Spleen (tissue), 7 donors: ENCODE measurements at regions not wholly inside any gene's neighbourhood (a gene's known extent, or its start where the extent isn't known, plus 50 kb on each side); places are given as distances from the start of the nearest gene placed in this dataset.

Source experiments
- CTCF ChIP-seq, 11 experiments: fragments of 200-600 bp in 7 of 11; fragments of 450-650 bp in 4 of 11; sonication (generic) in 4 of 11; IDR thresholded peaks in 8 of 11; conservative IDR thresholded peaks in 3 of 11; 1 replicate in 7 of 11; 2 replicates in 4 of 11; pipeline versions ENCODE4 v1.4.0 to v1.8.0; 2016 to 2021; ENCODE audit warnings: antibody characterized with exemption in 11 of 11, inconsistent platforms in 4 of 11, mild to moderate bottlenecking in 1 of 11
- POLR2A ChIP-seq, 3 donors: fragments of 450-650 bp; IDR thresholded peaks; one replicate each; pipeline ENCODE4 v1.5.1; 2017; ENCODE audit warnings: antibody characterized with exemption in 3 of 3, mild to moderate bottlenecking in 1 of 3
- donor health status: DM: no; HTN: no; CAD: no; lungs with moderate emphysema.
- donor health status: DM: no; HTN: no; CAD: no.
- donor health status: DM: no; HTN: no; CAD: no.

- TF ChIP-seq POLR2A (IDR thresholded peaks at IDR 0.05) (no peak), CTCF (IDR thresholded peaks at IDR 0.05 in 8 of 11, conservative IDR thresholded peaks at IDR 0.05 in 3 of 11) (no peak)
Observed at GRCh38 chr7:69203871-69204270, 394.4 kb upstream of the AUTS2 start.
